ENCODE measurements at regions not wholly inside any gene's neighbourhood (a gene's known extent, or its start where the extent isn't known, plus 50 kb on each side); places are given as distances from the start of the nearest gene placed in this dataset.

DNA sequence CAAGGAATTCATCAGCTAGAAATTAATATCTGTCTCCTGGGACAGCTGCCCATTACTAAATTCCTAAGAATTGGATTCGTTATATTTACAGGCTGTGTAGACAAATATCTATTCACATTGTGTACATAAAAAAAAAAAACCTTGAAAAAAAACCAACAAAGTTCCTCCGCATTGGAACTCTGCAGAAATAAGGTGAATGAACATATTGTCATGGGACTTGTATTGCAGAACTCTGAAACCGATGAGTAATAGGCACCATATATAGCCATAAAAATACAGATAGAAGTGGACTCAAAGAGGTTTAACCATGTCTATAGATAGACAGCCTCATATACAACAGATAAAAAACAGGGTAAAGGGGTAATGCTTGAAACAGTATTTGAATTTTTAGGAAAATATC is 909.9 kb upstream of the CHAC2 start:
- no peak for DNase-seq (ENCODE audit: low spot score)

DNA sequence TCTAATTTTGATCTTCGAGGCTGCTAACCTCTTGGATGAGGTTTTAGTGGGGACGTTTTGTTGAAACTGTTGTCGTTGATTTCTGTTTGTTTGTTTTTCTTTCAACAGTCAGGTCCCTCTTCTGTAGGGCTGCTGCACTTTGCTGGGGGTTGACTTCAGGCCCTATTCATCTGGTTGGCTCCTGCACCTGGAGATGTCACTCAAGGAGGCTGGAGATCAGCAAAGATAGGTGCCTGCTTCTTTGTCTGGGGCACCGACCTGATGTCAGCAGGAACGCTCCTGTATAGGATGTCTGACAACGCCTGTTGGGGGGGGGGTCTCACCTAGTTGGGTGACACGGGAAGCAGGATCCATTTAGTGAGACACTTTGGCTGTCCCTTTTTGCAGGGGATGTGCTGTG is 915.6 kb upstream of the CHAC2 start:
- DNase-seq (ENCODE audit: low spot score), result no peak

DNA sequence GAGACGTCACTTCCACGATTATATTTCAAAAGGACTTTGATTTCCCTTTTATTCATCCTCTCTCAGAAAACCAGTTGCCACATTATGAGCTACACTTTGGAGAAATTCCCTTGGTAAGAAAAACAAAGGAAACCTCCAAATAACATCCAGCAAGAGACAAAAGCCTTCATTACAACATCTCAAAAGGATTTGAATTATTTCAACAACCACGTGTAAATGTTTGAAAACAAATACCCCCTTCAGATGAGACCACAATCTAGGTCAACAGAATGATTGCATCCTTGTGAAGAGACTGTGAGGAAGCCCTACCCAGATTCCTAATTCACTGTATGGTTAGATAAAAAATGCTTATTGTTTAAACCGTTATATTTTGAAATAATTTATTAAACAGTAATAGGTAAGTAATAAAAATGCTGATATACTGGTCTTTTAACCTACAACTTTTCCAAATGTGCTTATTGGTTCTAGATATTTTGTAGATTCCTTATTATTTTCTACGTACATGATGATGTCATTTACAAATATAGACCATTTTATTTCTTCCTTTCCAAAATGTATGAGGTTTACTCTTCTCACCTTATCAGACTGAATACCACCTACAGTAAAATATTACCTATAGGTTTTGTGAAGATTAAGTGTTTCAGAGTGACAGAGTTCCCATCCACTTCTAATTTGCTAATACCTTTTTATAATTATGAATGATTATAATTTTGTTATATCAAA is 922.7 kb upstream of the CHAC2 start:
- DNase-seq (ENCODE audit: low spot score), result no peak

DNA sequence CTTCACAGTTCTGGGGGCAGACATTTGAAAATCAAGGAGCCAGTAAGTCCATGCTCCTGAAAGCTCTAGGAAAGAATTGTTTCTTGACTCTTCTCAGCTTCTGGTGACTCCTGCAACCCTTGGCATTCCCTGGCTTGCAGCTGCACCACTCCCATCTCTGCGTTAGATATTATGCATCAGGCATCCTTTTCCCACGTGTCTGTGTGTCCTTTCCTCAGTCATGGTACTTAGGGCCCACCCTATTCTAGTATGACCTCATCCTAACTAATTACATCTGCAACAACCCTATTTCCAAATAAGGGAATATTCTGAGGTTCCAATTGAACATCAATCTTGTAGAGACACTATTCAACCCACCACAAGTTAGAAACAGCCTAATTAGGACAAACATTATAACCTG is 931.7 kb upstream of the CHAC2 start:
- no peak for DNase-seq (ENCODE audit: low spot score)

DNA sequence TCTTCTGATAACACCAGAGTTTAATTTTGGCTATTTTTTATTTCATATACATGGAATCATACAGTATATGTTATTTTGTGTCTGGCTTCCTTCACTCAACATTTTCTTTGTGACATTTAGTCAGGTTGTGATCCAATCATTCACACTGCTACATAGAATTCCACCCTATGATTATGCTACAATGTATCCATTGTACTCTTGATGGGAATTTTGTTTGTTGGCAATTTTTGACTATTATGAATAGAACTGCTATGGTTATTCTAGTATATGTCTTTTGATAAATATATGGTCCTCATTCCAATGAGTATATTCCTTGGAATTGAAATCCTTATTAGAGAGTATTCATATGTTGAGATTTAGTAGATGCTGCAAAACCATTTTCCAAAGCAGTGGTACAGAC is 936.4 kb upstream of the CHAC2 start:
- no peak for DNase-seq (ENCODE audit: low spot score)

DNA sequence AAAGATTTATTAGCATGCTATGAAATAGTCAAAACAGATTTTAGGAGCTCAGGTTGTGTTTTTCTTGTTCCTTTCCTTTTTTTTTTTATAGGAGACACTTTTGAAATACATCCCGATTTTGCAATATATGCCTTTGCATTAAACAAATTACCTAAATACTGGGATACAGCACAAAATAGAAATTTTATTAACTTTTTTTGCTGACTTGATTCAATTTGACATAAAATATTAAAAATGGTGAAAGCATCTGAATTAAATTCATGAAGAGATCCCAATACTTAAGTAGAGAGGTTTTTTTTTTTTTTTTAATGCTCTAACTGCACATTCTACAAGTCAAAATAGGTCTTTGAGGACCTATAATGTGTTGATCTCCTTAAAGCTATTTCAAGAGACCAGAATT is 939.5 kb upstream of the CHAC2 start:
- DNase-seq (ENCODE audit: low spot score), result no peak

DNA sequence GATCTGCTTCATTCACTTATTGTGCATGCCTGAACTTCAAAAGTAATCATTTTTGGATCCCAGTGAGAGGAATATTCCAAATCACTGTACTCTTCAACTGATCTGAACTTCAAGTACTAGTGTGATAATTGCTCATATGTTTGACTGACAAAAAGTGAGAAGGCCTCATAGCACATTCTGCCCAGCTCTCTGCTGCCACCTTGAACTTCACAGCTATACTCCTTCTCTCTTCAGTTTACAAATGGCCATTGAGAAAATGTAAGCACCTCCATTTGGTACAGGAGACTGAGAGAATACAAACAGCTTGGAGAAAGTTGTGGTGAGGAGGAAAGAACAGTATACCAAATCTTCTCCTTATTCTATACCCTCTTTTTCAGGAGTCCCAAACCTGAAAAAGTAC is 946.0 kb upstream of the CHAC2 start:
- DNase-seq (ENCODE audit: low spot score), result no peak

DNA sequence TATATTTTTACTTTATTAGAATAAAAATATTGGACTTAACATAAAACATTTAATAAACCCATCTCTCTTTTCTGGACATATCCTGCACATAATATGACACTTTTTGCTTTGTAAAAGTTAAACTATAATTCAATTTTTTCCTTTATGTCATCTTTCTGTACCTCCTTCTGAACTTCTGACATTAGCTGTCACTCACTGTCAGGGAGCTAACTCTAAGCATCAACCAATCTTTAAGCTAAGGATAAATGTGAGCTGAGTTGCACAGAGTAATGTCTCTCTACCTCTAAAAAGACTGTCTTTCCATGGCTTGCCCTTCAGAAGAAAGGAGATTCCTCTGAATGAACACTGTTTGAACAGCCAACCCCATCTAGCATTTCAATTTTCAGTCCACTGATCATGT is 948.6 kb upstream of the CHAC2 start:
- no peak for DNase-seq (ENCODE audit: low spot score)

DNA sequence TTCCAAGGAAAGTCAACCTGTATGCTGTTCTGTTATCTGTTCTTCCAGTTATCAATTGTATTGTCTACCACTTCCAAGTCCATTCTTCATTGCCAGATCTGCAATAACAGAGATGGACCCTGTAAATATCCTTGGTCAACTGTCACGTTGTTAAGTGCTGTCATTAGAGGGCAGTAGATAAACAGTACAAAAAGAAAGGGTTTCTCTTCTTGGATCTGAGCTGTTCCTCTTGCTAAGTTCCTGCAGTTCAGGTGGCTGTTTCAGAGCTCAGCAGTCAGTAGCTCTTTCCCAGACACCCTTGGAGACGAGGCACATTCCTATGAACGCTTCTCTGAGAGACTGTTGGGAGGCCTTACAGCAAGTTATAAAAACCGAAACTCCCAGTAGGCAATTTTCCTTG is 957.1 kb upstream of the CHAC2 start:
- no peak for DNase-seq (ENCODE audit: low spot score)

DNA sequence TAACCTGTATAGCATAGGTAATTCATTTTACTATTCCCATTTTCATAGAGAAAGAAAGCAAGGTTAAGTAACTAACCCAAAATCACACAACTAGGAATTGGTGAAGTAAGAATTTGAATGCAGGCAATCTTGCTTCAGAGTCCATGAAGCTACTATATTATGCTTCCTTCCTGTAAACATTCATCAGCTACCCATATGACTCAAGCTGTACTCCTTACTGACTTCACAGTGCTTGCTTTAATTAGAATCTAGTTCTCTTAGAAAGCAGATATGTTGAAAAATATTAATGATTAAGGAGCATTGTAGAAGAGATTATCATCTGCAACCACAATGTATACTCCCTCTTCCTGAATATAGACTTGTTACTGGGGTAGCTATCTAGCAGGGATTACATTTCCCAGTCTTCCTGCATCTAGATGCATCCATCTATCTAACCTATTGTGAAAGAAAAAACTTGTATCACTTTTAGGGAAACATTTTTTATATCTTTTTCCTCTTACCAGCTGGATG is 961.6 kb upstream of the CHAC2 start:
- no peak for DNase-seq (ENCODE audit: low spot score)

DNA sequence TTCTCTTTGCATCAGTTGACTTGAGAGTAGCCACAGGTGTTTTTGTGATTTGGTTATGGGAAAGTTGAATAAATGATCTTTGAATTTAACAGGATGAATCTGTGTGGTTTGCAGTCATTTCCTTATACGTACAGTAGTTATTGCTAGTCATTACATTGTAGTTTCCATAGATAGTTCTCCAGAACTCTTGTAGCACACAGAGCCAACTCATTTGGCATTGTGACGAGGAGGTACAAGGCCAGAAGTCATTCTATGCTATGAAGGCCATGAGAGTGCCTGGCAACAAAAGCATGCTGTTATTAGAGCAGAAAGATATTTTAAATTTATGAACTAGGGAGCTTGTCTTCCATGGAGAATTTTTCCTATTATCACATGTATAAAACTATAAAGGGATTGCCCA is 973.0 kb upstream of the CHAC2 start:
- no peak for DNase-seq (ENCODE audit: low spot score)

DNA sequence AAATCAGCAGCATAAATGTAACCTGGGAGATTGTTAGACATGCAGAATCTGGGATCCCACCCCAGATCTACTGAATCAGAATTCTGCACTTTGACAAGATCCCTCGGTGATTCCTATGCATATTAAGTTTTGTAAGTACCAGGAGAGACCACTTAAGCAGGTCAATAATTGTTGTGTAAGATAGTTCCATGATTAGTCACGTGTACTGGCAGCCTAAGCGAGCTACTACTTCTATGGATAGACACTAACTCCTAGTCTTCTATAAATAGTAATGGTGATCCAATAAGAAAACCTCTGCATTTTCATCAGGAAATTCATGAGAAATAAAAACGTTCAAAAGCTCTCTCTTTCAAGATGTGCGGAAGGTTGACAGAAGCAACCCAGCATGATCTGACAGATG is 988.2 kb upstream of the CHAC2 start:
- no peak for DNase-seq (ENCODE audit: low spot score)

DNA sequence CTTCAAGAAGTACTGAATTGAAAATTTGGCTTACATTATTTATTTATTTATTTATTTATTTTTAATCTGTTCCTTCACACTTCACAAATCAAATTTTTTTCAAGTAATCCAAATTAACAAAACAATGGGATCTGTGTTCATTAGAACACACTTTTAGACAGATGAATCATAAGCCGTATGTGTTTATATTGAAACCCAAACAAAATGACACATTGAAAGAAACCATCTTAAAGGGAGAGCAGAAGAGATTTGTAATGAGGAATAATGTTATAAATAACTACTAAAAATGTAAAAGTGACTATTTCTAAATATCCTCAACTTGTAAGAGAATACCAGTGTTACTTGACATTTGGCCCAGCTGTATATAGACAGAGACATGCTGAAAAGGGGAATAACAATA is 991.0 kb upstream of the CHAC2 start:
- DNase-seq (ENCODE audit: low spot score), result no peak

DNA sequence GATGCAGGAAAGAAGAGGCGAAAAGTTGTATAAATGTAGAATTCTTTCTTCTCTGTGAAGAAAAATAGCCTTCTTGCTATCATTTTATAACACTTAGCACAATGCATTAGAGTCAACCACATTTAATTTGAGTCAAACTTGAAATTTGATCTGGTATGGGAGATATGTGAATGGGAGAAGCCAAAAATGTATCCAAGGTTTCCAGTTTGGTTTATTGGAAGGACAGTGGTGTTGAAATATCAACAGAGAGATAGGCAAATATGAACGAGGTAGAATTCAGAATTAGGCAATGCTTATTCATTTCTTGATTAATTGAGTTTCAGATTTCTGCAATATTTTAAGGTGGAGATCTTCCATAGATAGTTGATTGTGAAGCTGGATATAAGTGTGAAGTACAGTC is 991.9 kb upstream of the CHAC2 start:
- no peak for DNase-seq (ENCODE audit: low spot score)

DNA sequence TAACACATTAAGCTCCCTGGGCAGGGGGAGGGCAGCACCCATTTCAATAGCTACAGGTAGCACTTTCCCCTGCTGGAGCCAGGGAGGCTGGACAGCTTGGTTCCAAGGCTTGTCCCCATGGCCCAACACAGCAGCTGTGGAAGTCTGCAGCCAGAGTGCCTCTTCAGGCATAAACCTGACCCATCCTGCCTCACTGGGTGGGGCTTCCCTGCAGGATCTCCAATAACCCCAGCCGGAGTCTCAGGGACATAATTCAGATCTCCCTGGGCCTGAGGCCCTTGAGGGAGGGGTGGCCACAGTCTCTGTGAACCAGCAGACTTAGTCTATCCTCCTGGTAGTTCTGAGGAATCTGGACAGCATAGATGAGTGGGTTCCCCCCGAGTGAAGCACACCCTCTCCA is 1001.9 kb upstream of the CHAC2 start:
- DNase-seq (ENCODE audit: low spot score), result no peak

DNA sequence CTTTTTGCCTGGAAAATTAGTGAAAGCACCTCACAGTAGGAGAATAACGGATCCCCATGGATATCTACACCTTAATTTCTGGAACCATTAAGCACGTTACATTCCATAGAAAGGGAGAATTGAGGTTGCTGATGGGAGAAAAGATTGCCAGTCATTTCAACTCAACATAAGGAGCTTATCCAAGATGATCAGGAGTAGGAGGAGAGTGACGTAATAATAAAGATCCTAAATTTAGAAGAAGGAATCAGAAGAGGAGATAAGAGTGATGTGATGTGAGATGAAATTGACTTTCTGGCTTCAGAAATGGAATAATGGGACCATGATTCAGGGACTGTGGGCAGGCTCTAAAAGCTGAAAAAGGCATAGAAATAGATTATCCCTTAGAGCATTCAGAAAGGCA is 1017.8 kb upstream of the CHAC2 start:
- DNase-seq (ENCODE audit: low spot score), result no peak

DNA sequence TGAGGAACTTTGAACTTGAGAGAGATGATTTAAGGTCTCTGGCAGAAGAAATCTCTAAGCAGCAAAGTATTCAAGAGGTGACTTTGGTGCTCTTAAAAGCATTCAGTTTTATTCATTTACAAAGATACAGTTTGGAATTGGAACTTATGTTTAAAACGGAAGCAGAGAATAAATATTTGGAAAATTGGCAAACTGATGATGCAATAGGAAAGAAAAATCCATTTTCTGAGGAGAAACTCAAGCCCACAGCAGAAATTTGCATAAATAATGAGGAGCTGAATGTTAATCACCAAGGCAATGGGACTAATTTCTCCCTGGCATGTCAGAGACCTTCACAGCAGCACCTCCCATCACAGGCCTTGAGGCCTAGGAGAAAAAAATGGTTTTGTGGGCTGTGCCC is 1022.5 kb upstream of the CHAC2 start:
- no peak for DNase-seq (ENCODE audit: low spot score)

DNA sequence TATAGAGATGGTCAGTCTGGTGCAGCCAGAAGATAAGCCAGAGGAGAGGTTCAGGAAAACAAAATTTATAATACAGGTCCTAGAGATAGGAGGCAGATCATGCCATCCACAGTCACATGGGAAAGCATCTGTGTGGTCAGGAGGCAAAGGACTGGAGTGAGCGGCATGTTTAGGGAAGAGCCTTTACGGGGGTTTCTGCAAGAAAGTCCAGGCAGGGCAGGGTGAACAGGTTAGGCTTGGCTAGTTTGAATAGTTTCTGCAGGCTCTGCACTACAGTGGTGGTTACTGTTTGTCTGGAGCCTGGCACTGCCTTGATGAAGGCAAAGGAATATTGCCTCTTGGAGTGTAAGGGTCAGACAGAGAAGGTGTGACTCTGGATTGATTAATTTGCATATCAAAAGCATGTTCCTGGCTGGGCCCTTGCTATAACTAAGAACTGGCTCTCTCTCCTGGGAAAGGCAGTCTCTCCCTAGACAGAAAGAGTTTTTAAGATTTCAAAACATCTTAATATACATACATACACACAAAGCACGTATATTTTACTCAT is 1034.7 kb upstream of the CHAC2 start:
- no peak for DNase-seq (ENCODE audit: low spot score)

DNA sequence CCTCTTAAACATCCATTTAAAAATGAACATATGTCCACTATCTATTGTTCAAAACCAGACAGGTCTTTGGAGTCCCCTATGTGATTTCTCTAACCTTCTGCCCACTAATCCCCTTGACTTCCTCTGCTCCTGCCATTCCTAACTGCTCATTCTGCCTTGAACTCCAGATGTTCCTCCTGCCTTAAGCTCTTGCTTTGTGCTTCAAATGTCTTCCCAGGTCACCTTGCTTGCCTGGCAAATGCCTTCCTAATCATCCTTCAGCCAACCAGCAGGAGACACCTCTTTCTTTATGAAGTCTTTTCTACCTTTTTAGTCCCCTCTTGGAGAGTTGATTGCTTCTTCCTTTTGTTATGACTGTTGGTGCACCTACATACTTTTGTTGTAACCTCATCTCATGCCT is 1043.0 kb upstream of the CHAC2 start:
- DNase-seq (ENCODE audit: low spot score), result no peak

DNA sequence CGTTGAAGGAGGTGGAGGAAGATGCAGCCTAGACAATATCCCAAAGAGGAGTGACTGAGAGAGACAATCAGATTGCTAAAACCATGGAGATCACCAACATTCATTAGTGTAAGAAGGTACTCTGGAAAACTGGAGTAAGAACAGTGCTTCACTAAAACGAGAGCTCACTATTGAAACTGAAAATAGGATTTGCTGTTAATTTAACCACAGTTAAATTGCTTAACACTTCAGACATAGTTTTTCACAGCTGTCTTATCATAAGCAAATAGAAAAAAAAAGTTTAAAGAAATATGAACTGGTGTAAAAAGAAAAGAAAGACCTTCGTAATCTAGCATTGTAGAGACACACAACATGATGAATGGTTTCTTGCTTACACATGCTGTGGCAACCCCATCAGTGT is 1049.8 kb upstream of the CHAC2 start:
- DNase-seq (ENCODE audit: low spot score), result no peak

DNA sequence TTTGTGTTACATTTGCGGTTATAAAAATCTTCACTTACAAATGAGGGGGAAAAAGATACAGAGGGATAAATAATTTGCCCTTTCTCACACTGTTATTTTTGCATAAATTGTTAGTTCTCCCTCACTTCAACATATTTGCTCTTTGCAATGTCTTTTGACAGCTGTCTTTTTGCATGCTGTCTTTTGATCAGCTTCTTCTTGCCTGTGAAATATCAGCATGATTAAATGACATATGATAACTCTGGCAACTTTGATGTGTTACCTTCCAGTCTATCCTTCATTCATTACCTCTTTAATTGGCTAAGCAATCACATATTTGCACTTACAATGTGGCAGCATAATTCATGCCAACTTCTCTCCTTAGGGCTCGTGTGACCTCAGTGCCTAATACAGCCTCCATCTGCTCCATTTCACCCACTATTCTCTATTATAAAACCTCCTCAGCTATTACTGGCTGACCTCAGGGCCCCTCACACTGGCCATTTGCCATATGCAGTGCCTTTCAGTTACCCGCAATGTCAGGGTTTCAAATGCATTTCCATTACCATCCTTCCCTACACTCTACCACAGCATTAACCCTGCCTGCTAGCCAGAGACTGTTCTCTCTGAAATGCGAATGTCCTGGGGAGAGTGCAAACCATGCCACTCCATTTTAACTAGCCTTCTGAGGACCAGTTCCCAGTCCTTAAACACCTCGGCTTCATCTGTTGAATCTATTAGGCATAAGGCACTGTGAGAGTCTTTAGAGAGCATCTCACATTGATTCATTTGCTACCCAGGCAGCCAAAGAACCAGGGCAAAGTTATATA is 1056.6 kb upstream of the CHAC2 start:
- DNase-seq (ENCODE audit: low spot score), result no peak

DNA sequence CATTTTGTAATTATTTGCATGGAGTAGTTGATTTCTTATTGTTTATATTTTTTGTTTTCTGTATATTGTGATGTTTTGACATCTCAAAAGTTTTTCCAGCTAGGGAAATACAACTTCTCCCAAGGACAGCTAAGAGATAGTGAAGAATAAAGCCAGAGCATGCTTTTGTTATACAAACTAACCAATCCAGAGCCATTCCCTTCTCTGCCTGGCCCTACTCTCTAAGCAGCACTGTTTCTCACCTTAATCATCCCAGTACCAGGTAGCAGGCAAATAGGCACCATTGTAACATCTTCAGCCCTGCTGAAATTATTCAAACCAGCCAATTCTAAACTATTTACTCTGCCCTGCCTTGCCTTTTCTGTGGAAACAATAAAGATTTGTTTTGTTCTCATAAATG is 1063.4 kb upstream of the CHAC2 start:
- DNase-seq (ENCODE audit: low spot score), result no peak

DNA sequence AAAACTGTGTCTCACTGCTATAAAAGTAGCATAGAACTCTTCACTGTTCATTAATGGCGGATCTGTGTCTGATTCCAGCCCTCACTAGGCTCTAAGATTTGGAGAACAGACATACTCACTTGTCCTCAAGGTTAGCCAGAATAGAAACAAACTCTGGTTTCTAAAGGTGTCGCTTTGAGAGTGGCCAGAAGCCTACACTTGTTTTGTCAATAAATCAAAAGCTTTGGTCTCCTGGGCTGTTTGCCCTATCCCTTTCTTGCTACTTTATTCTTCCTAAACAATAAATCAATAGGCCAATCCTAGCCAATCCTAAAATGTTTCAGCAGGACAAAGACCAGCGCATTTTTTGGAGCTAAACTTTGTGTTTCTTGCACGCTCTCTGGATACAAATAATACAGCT is 1064.6 kb upstream of the CHAC2 start:
- no peak for DNase-seq (ENCODE audit: low spot score)
